OCI-LY7 (cell line): ENCODE measurements at regions not wholly inside any gene's neighbourhood (a gene's known extent, or its start where the extent isn't known, plus 50 kb on each side); places are given as distances from the start of the nearest gene placed in this dataset.

Source experiments
- BruUV-seq: library from RNA; stranded (reverse); fragments of 400-500 nt; replicated peaks from 2 replicates; lab custom pipeline; 2021; lab: Mats Ljungman, UMichigan
- CTCF ChIA-PET: fragments of 300-600 bp; sonication (Branson Sonifier 250); formaldehyde crosslinking; loops from one replicate; lab custom pipeline; 2022; ENCODE audit warnings: antibody characterized with exemption; ENCODE audit not compliant: unreplicated experiment; lab: Charles Lee
- POLR2A ChIA-PET: fragments of 300-600 bp; sonication (Branson Sonifier 250); formaldehyde crosslinking; loops from one replicate; lab custom pipeline; 2022; ENCODE audit warnings: antibody characterized with exemption; lab: Charles Lee
- DNase-seq: peaks from one replicate; pipeline ENCODE4 v3.0.0-alpha.2; 2015; ENCODE audit warnings: low spot score
- H2AFZ ChIP-seq: fragments of 200-600 bp; sonication (generic), shearing (Covaris generic); 2 replicates; pipeline ENCODE4 v1.6.1; 2014; ENCODE audit warnings: mild to moderate bottlenecking, antibody characterized with exemption, low read length, moderate library complexity
- H3K27ac ChIP-seq: fragments of 200-600 bp; sonication (generic); 2 replicates; pipeline ENCODE4 v1.5.1; 2014; ENCODE audit warnings: mixed run types, low read depth, mild to moderate bottlenecking, moderate library complexity, low read length, inconsistent platforms; ENCODE audit not compliant: poor library complexity, severe bottlenecking
- H3K36me3 ChIP-seq: fragments of 200-600 bp; sonication (generic); 2 replicates; pipeline ENCODE4 v1.6.1; 2014; ENCODE audit warnings: mild to moderate bottlenecking, antibody characterized with exemption, low read length, moderate library complexity, mixed read lengths; ENCODE audit not compliant: insufficient read depth
- H3K4me1 ChIP-seq: fragments of 200-600 bp; sonication (generic); 2 replicates; pipeline ENCODE4 v1.5.1; 2014; ENCODE audit warnings: mild to moderate bottlenecking, low read length; ENCODE audit not compliant: insufficient read depth, poor library complexity, severe bottlenecking
- H3K4me2 ChIP-seq: fragments of 200-600 bp; sonication (generic); 2 replicates; pipeline ENCODE4 v1.6.1; 2014; ENCODE audit warnings: mild to moderate bottlenecking, low read length
- H3K4me3 ChIP-seq: fragments of 200-600 bp; sonication (generic); 2 replicates; pipeline ENCODE4 v1.5.1; 2014; ENCODE audit warnings: mild to moderate bottlenecking, low read depth, low read length; ENCODE audit not compliant: poor library complexity, severe bottlenecking
- H3K79me2 ChIP-seq: fragments of 200-600 bp; sonication (generic); 2 replicates; pipeline ENCODE4 v1.6.1; 2016; ENCODE audit warnings: low read depth, mild to moderate bottlenecking, low read length, moderate library complexity, mixed read lengths; ENCODE audit not compliant: insufficient read depth
- H3K9me2 ChIP-seq: fragments of 200-600 bp; sonication (generic); 2 replicates; pipeline ENCODE4 v1.6.1; 2016; ENCODE audit warnings: mild to moderate bottlenecking, low read length, mixed read lengths; ENCODE audit not compliant: insufficient read depth
- H3K9me3 ChIP-seq: fragments of 200-600 bp; sonication (generic); 2 replicates; pipeline ENCODE4 v1.6.1; 2014; ENCODE audit warnings: mild to moderate bottlenecking, mixed run types, low read length, mixed read lengths
- H4K20me1 ChIP-seq: fragments of 200-600 bp; sonication (generic); 2 replicates; pipeline ENCODE4 v1.6.1; 2014; ENCODE audit warnings: mild to moderate bottlenecking, antibody characterized with exemption, low read length, moderate library complexity, mixed read lengths; ENCODE audit not compliant: insufficient read depth
- CTCF ChIP-seq: fragments of 200-600 bp; sonication (generic); conservative IDR thresholded peaks from 2 replicates; pipeline ENCODE4 v1.5.1; 2014; ENCODE audit warnings: mild to moderate bottlenecking, antibody characterized with exemption, low read length, moderate library complexity, mixed read lengths
- EZH2phosphoT487 ChIP-seq: fragments of 200-600 bp; sonication (generic); IDR thresholded peaks from 2 replicates; pipeline ENCODE4 v1.6.1; 2018; ENCODE audit warnings: low read depth, borderline replicate concordance, mild to moderate bottlenecking, mixed run types, antibody characterized with exemption, low read length, moderate library complexity, mixed read lengths
- intact Hi-C: fragments of 100-400 bp; cut with micrococcal nuclease; formaldehyde crosslinking; loops from one replicate; pipeline ENCODE4 v1.10.0; 2022; ENCODE audit not compliant: unreplicated experiment

- intact Hi-C loops: no loop called here
- ChIA-PET POLR2A (no interaction called here), CTCF (no interaction called here)
- Histone ChIP-seq H3K9me2 (no peaks in the 10 kb centered on the region; the same call in 1 of the 2 replicates), H3K79me2 (no peaks in the 10 kb centered on the region), H3K4me3 (no peak overlapping the region), H2AFZ (no peak overlapping the region), H3K36me3 (no peaks in the 10 kb centered on the region), H4K20me1 (no peaks in the 10 kb centered on the region), H3K4me1 (no peaks in the 10 kb centered on the region), H3K27ac (no peak overlapping the region), H3K4me2 (no peak overlapping the region), H3K9me3 (no peaks in the 10 kb centered on the region)
- no peak for TF ChIP-seq EZH2phosphoT487
- TF ChIP-seq CTCF: no peak
- no TSS peak for BruUV-seq
- no peak for DNase-seq
Observed at GRCh38 chr5:57947181-57947580, 464.6 kb upstream of the ACTBL2 start.

GRCh38 chr5:57940879-57941278 is 458.3 kb upstream of the ACTBL2 start:
- Histone ChIP-seq H4K20me1 (no peaks in the 10 kb centered on the region), H3K9me3 (no peaks in the 10 kb centered on the region), H3K79me2 (no peaks in the 10 kb centered on the region), H3K4me2 (no peak overlapping the region), H3K27ac (no peak overlapping the region), H3K4me1 (no peaks in the 10 kb centered on the region), H2AFZ (no peak overlapping the region), H3K36me3 (no peaks in the 10 kb centered on the region), H3K4me3 (no peak overlapping the region), H3K9me2 (no peaks in the 10 kb centered on the region)
- TF ChIP-seq EZH2phosphoT487: no peak
- TF ChIP-seq CTCF: no peak
- ChIA-PET POLR2A (no interaction called here), CTCF (no interaction called here)
- no peak for DNase-seq
- BruUV-seq: no TSS peak
- intact Hi-C loops: no loop called here

GRCh38 chr5:57940236-57940635 is 457.6 kb upstream of the ACTBL2 start:
- DNase-seq: no peak
- POLR2A ChIA-PET: no interaction called here
- Histone ChIP-seq H4K20me1 (no peaks in the 10 kb centered on the region), H2AFZ (no peak overlapping the region), H3K4me2 (no peak overlapping the region), H3K4me3 (no peak overlapping the region), H3K79me2 (no peaks in the 10 kb centered on the region), H3K27ac (no peak overlapping the region), H3K36me3 (no peaks in the 10 kb centered on the region), H3K9me2 (no peaks in the 10 kb centered on the region), H3K4me1 (no peaks in the 10 kb centered on the region), H3K9me3 (no peaks in the 10 kb centered on the region)
- intact Hi-C loops: no loop called here
- BruUV-seq: no TSS peak
- CTCF ChIA-PET: no interaction called here
- TF ChIP-seq EZH2phosphoT487: no peak
- no peak for TF ChIP-seq CTCF
